ENCODE measurements at regions not wholly inside any gene's neighbourhood (a gene's known extent, or its start where the extent isn't known, plus 50 kb on each side); places are given as distances from the start of the nearest gene placed in this dataset.
A peak's percentile ranks its signal among the peaks of the same experiment; 100 is the strongest.
"Not testable (repeated sequence)": the region's sequence is repeated elsewhere in the genome, so short reads cannot be mapped to it uniquely, and the experiment has no call there.

DNA sequence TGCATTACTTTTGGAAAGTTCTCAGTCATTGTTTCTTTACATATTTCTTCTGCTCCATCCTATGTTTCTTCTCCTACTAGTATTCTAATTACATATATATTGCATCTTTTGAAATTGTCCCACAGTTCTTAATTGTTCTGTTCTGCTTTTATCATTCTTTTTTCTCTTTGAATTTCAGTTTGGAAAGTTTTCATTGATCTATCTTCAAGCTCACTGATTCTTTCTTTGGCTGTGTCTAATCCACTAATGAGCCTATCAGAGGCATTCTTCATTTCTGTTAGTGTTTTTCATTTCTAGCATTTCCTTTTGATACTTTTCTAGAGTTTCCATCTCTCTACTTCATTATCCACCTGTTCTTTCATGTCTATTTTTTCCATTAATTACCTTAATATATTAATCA lies 159.0 kb upstream of the KCNJ15 start:
- DNase-seq (ENCODE audit: low read depth in 1 of 2, low spot score in 1 of 2) = no peak

DNA sequence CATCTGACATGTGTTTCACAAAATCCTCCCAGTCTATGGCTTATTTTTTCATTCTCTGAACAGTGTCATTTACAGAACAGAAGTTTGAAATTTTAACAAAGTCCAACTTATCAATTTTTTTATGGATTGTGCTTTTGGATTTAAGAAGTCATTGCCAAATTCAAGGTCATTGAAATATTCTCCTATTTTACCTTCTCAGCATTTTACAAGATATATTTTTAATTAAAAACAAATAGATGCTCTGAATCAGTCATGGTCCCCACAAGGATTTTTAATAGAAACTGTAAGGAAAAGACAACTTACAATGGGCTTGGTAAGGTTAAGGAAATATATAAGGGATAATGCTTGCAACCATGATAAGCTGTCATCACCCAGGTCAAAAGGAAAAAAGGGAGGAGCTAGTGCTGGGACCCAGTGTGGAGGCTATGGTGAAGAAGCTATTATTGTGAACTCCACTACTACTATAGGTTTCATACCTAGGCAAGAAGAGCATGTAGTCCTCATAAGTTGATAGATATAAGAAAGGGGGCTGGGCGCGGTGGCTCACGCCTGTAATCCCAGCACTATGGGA lies 144.5 kb upstream of the KCNJ15 start:
- no peak for DNase-seq (ENCODE audit: low read depth in 1 of 2, low spot score in 1 of 2)

DNA sequence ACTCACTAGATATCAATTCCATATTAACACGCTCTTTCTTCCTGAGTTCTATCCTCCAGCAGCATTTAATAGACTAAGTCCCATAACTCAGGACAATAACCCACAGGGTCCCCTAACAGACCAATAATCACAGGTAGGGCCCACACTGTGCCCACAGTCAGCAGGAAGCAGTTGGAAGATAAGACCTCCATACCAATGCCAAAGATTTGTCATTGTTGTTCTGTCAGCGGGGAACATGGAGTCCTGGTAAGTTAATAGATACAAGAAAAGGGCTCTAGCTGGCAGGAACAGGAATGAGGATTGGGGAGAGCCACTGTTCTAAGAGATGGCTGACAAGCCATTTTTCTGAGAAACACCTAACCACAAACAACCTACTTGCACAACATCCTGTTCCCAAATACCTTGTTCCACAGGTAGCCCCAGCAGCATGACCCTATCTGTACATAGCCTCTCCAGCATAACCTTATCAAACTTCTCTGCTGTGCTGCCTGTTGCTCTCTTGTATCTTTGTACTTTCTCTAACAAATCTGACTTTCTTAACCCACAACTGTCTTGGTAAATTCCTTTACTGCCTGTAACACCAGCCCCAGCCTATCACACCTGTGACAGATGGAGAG lies 142.0 kb upstream of the KCNJ15 start:
- no peak for DNase-seq (ENCODE audit: low read depth in 1 of 2, low spot score in 1 of 2)

DNA sequence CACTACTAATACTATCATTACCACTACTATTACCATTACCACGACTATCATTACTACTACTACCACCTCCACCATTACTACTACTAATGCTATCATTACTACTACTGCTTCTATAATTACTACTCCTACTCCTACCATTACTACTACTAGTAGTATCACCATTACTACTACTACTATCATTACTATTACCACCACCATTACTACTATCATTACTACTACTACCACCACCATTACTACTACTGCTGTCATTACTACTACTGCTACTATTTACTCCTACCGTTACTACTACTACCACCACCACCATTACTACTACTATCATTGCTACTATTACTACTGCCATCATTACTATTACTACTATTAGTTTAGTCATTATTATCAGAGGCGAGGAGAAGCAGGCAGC lies 140.9 kb upstream of the KCNJ15 start:
- DNase-seq (ENCODE audit: low read depth in 1 of 2, low spot score in 1 of 2) = no peak

DNA sequence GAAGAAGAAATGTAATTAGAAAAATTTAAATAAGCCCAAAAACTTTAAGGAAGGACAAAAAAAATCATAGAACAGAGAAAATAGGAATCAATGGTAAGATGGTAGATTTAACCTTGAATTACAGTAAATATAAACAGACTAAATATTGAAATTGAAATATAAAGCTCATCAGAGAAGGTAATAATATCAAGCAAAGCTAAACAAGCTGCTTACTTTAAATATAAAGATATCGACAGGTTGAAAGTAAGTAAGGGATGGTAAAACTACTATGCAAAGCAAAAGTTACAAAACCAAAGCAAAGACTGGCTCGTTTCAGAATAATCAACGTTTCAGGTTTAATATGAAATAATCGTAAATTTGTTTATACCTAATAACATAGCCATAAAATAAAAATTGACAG lies 137.0 kb upstream of the KCNJ15 start:
- DNase-seq (ENCODE audit: low read depth in 1 of 2, low spot score in 1 of 2) = no peak

DNA sequence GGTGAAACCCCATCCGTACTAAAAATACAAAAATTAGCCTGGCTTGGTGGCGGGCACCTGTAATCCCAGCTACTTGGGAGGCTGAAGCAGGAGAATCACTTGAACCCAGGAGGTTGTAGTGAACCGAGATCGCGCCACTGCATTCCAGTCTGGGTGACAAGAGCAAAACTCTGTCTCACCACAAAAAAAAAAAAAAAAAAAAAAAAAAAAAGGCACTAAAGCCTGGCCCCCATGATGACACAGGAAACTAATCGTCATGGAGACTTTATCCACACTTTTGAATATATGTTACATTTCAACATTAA lies 136.2 kb upstream of the KCNJ15 start:
- DNase-seq (ENCODE audit: low read depth in 1 of 2, low spot score in 1 of 2) = not testable (repeated sequence)

DNA sequence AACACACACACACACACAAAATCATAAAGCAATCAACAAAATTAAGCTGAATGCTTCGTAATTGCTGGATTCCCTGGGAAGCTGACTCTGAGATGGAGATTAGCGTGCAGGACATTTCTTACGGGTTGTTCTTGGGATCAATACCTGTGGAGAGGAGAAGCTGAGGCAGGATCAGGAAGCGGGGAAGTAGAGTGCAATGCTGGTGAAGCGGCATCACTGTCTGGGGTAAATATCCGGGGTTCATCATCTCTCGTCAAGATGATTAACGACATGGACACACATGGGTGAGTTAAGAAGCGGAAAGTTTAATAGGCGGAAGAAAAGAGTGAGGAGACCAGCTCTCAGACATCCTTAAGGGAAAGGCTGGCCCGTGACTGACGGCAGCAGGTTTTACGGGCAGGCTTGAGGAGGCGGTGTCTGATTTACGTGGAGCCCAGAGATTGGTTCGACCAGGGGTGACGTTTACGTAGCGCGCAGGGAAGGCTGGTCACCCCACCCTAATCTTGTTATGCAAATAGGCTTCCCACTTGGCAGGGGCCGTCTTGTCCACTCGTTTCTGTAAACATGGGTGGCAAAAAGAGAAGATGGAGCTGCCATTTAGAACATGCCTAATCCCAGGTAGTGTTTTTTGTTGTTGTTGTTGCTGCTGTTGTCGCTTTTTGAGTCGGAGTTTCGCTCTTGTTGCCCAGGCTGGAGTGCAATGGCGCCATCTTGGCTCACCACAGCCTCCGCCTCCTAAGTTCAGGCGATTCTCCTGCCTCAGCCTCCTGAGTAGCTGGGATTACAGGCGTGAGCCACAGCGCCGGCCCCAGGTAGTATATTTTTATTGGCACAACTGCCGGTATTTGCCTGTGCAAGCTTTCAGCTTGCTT lies 135.6 kb upstream of the KCNJ15 start:
- no peak for DNase-seq (ENCODE audit: low read depth in 1 of 2, low spot score in 1 of 2)

DNA sequence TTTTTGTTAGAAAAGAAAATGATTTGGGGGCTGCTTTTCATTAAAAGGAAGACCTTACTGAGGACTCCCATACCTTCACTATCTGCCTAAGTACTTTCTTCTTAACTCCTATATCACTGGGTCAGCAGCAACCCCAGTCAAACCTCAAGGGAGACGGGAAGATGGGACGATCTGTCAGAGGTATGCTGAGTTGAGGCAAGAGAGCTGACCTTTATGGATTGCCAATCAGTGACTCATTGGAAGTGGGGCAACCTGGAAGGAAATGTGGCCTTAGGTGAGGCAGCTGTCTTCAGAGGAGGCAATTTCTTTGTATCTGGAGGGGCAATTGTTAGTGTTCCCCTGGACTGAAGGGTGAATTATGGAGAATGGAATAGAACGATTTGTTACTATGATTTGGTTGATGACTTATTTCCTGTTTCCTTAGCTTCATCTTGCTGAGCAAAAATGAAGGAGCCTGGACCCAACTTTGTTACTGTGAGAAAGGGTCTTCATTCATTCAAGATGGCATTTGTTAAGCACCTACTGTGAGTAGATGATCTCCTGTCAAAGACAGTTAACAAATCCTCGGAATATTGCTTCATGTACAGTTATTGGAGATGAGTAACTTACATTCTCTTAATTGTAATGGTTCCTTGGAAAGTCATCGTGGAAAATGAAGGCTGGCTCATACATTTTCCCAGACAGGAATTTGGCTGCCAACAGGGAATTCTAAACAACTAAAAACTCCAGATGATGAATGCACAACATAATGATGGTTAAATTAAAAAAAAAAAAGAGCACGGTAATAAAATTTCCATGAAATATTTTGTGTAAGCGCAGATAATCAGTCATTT lies 134.7 kb upstream of the KCNJ15 start:
- no peak for DNase-seq (ENCODE audit: low read depth in 1 of 2, low spot score in 1 of 2)

DNA sequence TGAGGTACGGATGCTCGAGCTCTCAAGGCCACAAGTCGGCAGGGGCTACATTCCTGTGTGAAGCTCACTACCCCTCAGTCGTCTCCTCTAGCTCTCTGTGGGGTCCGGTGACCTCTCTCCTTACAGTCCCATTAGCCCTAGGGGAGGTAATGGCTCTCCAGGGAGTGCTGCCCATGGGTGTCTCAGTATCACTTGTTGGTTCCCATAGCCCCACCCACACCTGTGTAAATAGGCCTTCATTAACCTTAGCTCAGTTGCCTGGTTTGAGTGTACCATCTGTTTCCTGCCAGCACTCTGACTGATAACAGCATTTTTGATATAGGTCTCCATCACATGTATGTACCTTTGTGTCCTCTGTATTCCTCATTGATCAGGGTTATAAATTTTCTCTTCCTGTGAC lies 133.2 kb upstream of the KCNJ15 start:
- DNase-seq (ENCODE audit: low read depth in 1 of 2, low spot score in 1 of 2) = no peak

DNA sequence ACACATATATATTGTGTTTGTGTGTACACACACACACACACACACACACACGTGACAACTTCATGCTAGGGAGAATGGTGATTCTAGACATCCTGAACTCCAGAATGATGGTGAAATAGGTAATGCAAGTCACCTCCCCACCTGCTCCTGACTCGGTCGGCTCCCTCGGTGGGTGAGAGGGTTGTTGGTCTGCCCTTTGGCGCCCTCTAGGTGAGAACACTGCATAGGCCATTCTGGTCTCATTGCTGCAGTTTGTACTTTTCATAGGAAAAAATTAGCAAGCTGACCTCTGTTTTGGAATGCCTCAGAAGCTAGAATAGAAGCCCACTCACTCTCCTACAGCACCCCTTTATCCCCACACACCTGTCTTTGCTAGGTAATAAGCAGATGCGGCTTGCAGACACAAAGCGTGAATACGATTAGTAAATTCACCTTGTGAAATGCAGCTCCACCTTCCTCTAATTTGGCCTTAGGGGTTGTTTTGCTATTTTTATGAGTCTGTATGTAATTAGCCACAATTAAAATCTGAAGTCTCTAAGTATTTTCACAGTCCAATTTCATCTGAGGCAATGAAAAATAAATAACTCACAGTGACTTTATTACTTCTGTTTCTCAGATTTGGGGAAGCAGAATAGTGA lies 130.0 kb upstream of the KCNJ15 start:
- DNase-seq (ENCODE audit: low read depth in 1 of 2, low spot score in 1 of 2) = peak in 1 of 2 donors; percentile 13

DNA sequence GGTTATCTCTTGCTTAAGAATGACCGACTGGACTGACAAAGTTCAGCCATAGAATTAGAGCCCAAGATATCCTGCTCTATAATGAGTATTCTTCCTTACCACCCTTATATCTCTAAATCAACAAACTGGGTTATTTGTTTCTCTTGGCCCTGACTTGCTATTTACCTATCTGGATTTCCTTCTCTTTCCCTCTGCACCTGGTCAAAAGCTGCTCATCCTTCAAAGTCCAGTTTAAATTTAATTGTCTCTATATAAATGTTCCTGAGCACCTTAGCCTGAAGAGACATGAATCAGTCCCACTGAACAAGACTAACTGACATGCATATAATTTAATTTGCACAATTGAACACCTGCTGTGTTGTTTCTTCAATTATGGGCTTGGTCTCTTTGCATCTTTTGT lies 127.1 kb upstream of the KCNJ15 start:
- no peak for DNase-seq (ENCODE audit: low read depth in 1 of 2, low spot score in 1 of 2)

DNA sequence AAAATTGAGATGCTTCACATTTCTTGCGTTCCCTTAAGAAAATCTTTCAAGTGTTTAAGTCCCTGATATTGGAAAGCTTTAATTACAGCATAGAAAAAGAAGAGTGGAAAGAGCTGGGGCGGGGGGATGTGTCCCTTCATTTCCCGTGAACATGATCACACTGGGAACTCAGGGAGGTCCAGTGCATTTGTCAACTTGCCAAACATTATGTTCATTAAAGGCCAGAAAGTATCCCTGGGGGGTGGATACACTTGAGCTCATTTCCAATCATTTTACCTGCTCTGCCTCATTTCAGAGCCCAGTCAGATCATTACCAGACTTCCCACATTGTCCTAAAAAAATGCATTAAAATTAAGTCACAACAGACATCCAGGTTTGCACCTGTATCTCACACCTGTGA lies 123.6 kb upstream of the KCNJ15 start:
- DNase-seq (ENCODE audit: low read depth in 1 of 2, low spot score in 1 of 2) = no peak

DNA sequence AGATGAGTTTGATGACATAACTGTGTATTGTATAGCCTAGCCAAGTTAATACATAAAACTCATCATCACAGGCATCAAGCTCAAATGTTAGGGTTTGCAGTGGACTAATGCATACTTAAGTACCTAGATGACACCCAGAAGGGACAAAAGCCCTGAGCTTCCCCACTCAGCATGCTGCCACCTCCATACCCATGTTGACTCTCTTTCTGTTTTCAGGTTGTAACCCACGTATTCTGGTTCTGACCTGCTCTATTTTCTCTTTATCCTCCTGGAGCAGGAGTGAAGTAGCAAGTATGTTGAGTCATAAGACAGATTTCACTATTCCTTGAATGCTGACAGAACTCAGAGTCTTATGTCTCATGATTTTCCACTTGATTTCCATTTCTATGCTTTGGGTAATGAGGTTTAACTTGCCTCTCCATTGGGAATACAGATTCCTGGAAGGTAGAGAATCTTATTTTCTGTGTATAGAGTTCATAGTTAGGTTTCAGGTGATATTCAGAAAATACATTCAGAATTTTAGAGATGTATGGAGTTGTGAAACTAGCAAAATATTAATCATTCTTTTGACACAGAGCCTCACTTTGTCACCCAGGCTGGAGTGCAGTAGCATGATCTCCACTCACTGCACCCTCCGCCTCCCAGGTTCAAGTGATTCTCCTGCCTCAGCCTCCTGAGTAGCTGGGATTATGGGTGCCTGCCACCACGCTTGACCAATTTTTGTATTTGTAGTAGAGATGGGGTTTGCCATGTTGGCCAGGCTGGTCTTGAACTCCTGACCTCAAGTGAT lies 122.5 kb upstream of the KCNJ15 start:
- no peak for DNase-seq (ENCODE audit: low read depth in 1 of 2, low spot score in 1 of 2)

DNA sequence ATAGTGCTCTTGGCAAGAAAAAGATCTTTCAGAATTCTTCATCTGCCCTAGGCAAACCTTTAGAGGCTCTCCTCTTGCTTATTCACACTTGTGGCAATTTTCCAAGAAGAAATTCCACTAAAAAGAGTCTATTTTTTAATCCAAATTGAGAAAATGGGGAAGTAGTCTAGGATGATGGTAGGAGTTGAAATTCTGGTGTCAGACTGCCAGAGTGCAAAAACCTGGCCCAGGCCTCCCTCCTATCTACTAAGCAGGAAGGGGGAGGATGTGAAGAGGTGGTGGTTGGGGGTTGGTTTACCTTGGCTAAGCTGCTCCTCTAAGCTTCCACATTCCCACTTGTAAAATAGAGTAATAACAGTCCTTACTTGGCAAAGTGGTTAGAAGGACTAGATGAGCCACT lies 120.6 kb upstream of the KCNJ15 start:
- DNase-seq (ENCODE audit: low read depth in 1 of 2, low spot score in 1 of 2) = no peak

DNA sequence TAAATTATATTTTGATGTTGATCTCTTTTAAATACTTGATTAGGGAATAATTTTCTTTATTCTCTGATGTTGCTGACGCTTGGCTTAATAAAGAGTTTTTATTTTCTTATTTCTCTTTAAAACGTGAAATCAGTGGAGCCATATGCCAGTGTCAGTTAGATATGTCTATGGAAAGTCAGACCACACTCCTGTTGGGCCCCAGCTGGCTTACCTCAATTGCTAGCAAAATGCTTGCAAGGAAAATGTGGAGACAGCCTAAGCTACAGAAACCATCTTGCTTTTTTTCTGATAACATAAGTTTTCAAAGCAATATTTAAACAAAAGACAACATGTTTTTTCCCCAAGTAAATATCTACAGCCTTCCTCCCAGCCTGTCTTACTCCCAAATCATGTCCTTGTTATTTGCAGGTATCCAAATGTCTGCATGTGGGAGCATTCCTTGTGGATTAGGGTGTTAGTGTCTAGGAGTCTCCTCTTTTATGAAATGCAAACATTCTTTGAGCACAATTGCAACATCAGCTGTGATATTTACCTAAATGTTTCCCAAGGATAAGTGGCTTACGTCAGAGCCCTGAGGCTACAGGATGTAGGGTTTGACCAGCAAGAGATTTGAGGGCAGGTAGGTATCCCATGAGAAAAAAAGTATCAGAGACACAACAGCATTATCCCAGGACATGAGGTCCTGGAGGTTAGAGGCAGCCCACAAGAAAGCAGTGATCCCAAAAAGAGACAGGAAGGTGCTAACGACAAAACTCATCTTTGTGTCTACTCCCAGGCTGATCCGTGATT lies 117.2 kb upstream of the KCNJ15 start:
- no peak for DNase-seq (ENCODE audit: low read depth in 1 of 2, low spot score in 1 of 2)

DNA sequence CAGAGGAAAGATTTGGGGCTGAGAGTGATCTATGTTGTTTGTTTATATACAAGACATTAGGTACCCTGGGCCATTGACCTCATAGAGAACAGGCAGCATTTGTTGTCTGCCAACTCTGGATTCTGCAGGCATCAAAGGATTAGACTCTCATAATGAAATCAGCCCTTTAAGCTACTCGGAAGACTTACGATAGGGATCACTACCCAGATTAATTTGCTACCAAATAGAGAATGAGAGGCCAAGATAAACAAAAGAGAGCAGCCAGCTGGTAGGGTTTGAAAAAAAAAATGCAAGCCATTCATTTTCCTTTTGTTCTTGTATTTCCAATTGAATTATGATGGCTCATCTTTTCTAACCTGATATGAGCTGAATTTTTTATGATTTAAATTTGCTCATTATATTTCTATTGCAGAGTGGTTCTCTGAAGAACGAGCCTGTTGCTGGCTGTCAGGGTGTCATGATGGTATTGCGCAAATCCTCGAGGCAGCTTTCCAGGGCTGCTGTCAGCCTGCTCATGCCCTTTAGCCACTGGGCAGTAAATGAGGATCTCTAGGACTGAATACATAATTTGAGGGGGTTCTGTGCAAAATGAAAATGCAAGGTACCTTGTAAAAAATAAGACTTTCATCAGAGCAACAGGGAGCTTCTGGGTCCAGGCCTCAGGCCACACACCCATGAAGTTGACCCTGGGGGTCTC lies 116.4 kb upstream of the KCNJ15 start:
- DNase-seq (ENCODE audit: low read depth in 1 of 2, low spot score in 1 of 2) = no peak

DNA sequence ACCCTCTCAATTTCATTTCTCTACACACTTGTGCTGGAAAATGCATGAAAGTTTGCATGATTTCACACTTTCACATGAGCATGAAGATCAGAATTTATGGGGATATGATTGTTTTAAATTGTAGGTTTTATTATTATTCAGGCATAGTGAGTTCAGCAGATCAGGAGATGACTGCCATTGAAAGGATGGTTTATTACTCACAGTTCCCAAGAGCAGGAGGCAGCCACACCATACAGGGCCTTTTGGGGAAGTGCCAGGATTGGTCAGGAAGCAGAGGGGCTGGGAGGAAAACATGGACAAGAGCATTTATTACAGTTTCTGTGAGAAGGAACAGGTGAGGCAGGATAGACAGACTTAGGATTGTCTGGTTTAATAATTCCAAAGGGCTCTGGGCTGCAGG lies 114.6 kb upstream of the KCNJ15 start:
- DNase-seq (ENCODE audit: low read depth in 1 of 2, low spot score in 1 of 2) = no peak

DNA sequence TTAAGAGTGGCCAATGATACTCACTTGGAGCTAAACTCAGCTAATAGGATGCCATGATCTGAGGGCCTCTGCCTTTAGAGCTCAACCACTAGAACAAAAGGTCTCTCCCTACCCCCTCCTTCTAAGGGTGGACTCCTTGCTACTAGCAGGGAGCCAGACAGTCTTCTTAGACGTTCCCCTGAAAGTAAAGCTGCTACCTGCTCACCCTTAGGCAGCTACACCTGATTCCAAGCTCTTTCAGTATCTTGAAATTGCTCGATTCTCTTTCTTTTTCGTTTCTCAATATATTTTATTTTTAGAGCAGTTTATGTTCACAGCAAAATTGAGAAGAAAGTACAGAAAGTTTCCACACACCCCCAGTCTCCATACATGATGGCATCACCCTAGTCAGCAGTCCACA lies 112.6 kb upstream of the KCNJ15 start:
- DNase-seq (ENCODE audit: low read depth in 1 of 2, low spot score in 1 of 2) = no peak

DNA sequence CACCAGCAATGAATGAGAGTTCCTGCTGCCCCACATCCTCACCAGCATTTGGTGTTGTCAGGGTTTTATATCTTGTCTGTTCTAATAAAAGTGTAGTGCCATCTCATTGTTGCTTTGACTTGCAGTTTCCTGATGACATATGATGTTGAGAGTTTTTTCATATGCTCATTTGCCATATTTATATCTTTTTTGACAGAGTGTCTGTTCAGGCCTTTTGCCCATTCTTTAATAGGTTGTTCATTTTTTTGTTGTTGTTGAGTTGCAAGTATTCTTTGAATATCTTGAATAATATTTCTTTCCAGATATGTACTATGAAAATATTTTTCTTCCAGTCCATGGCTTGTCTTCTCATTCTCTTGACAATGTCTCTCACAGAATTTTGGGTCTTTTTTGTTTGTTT lies 111.7 kb upstream of the KCNJ15 start:
- no peak for DNase-seq (ENCODE audit: low read depth in 1 of 2, low spot score in 1 of 2)

Measured in stimulated activated CD4-positive, alpha-beta T cell treated with anti-CD3 and anti-CD28 coated beads, Interleukin-15, amount 100 ng/mL, for 1 hour (primary cell).